A673 (cell line): ENCODE measurements at regions not wholly inside any gene's neighbourhood (a gene's known extent, or its start where the extent isn't known, plus 50 kb on each side); places are given as distances from the start of the nearest gene placed in this dataset.

Source experiments
- BruUV-seq: library from RNA; stranded (reverse); fragments of 400-500 nt; replicated peaks from 2 replicates; lab custom pipeline; 2021; lab: Mats Ljungman, UMichigan
- CTCF ChIA-PET: fragments of 300-600 bp; sonication (Branson Sonifier 250); formaldehyde crosslinking; loops from one replicate; lab custom pipeline; 2022; ENCODE audit warnings: antibody characterized with exemption; lab: Charles Lee
- POLR2A ChIA-PET: fragments of 300-600 bp; sonication (Branson Sonifier 250); formaldehyde crosslinking; loops from one replicate; lab custom pipeline; 2022; ENCODE audit warnings: antibody characterized with exemption; ENCODE audit not compliant: low non-redundant PET; lab: Charles Lee
- DNase-seq: peaks from one replicate; pipeline ENCODE4 v3.0.0-alpha.2; 2015; ENCODE audit warnings: low spot score
- H3K27ac ChIP-seq: fragments of 200-600 bp; sonication (generic); 2 replicates; pipeline ENCODE4 v1.5.1; 2016; ENCODE audit warnings: mixed run types, low read depth, mild to moderate bottlenecking, mixed read lengths, antibody characterized with exemption, low read length; ENCODE audit not compliant: poor library complexity, severe bottlenecking
- H3K27me3 ChIP-seq: fragments of 200-600 bp; sonication (generic); replicated peaks from 2 replicates; pipeline ENCODE4 v1.6.1; 2017; ENCODE audit warnings: mixed run types, low read depth, mild to moderate bottlenecking, mixed read lengths, antibody characterized with exemption, low read length; ENCODE audit not compliant: insufficient read depth, poor library complexity
- H3K36me3 ChIP-seq: fragments of 200-600 bp; sonication (generic); 2 replicates; pipeline ENCODE4 v1.6.1; 2016; ENCODE audit warnings: mixed run types, mild to moderate bottlenecking, mixed read lengths, antibody characterized with exemption, low read length; ENCODE audit not compliant: insufficient read depth, poor library complexity, severe bottlenecking
- H3K4me1 ChIP-seq: fragments of 200-600 bp; sonication (generic); 2 replicates; pipeline ENCODE4 v1.6.1; 2017; ENCODE audit warnings: mixed run types, mild to moderate bottlenecking, mixed read lengths, antibody characterized with exemption, low read length; ENCODE audit not compliant: insufficient read depth, poor library complexity, severe bottlenecking
- H3K4me3 ChIP-seq: fragments of 200-600 bp; sonication (generic); 2 replicates; pipeline ENCODE4 v1.5.1; 2016; ENCODE audit warnings: low read depth, mixed run types, mild to moderate bottlenecking, mixed read lengths, low read length; ENCODE audit not compliant: poor library complexity, severe bottlenecking
- H3K9me3 ChIP-seq: fragments of 200-600 bp; sonication (generic); 2 replicates; pipeline ENCODE4 v1.6.1; 2016; ENCODE audit warnings: mixed run types, low read depth, mild to moderate bottlenecking, mixed read lengths, antibody characterized with exemption, low read length; ENCODE audit not compliant: poor library complexity, severe bottlenecking
- EZH2 ChIP-seq: fragments of 200-600 bp; sonication (generic); IDR thresholded peaks from 2 replicates; pipeline ENCODE4 v1.6.1; 2017; ENCODE audit warnings: borderline replicate concordance, low read depth, mild to moderate bottlenecking, mixed read lengths, antibody characterized with exemption, low read length; ENCODE audit not compliant: poor library complexity, severe bottlenecking
- intact Hi-C: fragments of 100-400 bp; cut with micrococcal nuclease; formaldehyde crosslinking; loops from one replicate; pipeline ENCODE4 v1.10.0; 2022; ENCODE audit not compliant: unreplicated experiment
- TF ChIP-seq, protein P1 (sequence below): fragments of 300-800, 200-600 bp; sonication (generic); conservative IDR thresholded peaks from 2 replicates; pipeline ENCODE4 v1.5.1; 2017; ENCODE audit warnings: low read depth, mild to moderate bottlenecking, antibody characterized with exemption, low read length, moderate library complexity, mixed read lengths

GRCh38 chr6:106918115-106918514 is 56.4 kb downstream of the CD24 start:
- no peaks in the 10 kb centered on the region for H3K36me3 ChIP-seq
- H3K27ac ChIP-seq: no peak overlapping the region
- BruUV-seq: no TSS peak
- TF ChIP-seq, protein P1, sequence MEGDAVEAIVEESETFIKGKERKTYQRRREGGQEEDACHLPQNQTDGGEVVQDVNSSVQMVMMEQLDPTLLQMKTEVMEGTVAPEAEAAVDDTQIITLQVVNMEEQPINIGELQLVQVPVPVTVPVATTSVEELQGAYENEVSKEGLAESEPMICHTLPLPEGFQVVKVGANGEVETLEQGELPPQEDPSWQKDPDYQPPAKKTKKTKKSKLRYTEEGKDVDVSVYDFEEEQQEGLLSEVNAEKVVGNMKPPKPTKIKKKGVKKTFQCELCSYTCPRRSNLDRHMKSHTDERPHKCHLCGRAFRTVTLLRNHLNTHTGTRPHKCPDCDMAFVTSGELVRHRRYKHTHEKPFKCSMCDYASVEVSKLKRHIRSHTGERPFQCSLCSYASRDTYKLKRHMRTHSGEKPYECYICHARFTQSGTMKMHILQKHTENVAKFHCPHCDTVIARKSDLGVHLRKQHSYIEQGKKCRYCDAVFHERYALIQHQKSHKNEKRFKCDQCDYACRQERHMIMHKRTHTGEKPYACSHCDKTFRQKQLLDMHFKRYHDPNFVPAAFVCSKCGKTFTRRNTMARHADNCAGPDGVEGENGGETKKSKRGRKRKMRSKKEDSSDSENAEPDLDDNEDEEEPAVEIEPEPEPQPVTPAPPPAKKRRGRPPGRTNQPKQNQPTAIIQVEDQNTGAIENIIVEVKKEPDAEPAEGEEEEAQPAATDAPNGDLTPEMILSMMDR: no peak
- TF ChIP-seq EZH2: no peak
- intact Hi-C loops: no loop called here
- no peak overlapping the region for H3K4me3 ChIP-seq
- H3K9me3 ChIP-seq: no peaks in the 10 kb centered on the region
- POLR2A ChIA-PET: no interaction called here
- CTCF ChIA-PET: no interaction called here
- peaks cover 6% of the 10 kb centered on the region for H3K27me3 ChIP-seq
- DNase-seq: no peak
- H3K4me1 ChIP-seq: no peaks in the 10 kb centered on the region

DNA sequence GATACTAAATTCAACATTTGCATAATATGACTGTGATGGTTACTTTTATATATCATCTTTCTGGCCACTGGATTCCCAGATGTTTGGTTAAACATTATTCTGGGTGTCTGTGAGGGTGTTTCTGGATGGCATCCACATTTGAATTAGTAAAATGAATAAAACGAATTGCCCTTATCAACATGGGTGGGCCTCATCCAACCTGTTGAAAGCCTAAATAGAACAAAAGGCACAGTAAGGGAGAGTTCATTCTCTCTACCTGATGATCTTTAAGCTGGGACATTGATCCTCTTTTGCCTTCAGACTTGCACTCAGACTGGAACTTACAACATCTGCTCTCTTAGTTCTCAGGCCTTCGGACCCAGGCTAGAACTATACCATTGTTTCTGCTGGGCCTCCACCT is 57.6 kb downstream of the CD24 start:
- Histone ChIP-seq H3K36me3 (no peaks in the 10 kb centered on the region), H3K27ac (no peak overlapping the region), H3K27me3 (peaks cover 5% of the 10 kb centered on the region), H3K4me1 (no peaks in the 10 kb centered on the region), H3K9me3 (no peaks in the 10 kb centered on the region), H3K4me3 (no peak overlapping the region)
- no peak for TF ChIP-seq EZH2
- TF ChIP-seq, protein P1: no peak
- CTCF ChIA-PET: no interaction called here
- POLR2A ChIA-PET: no interaction called here
- BruUV-seq: no TSS peak
- DNase-seq: no peak
- intact Hi-C loops: no loop called here

GRCh38 chr6:106913676-106914280 is 60.8 kb downstream of the CD24 start:
- ChIA-PET CTCF (no interaction called here), POLR2A (no interaction called here)
- no peak for DNase-seq
- no TSS peak for BruUV-seq
- intact Hi-C loops: no loop called here
- H3K4me3 ChIP-seq: no peak overlapping the region
- no peaks in the 10 kb centered on the region for H3K36me3 ChIP-seq
- TF ChIP-seq EZH2: no peak
- TF ChIP-seq, protein P1: no peak
- no peaks in the 10 kb centered on the region for H3K9me3 ChIP-seq
- no peak overlapping the region for H3K27ac ChIP-seq
- H3K4me1 ChIP-seq: no peaks in the 10 kb centered on the region
- peaks cover 4% of the 10 kb centered on the region for H3K27me3 ChIP-seq
